IMR-90 (cell line): ENCODE measurements at regions not wholly inside any gene's neighbourhood (a gene's known extent, or its start where the extent isn't known, plus 50 kb on each side); places are given as distances from the start of the nearest gene placed in this dataset.

Source experiments
- ATAC-seq: fragments of 200-7000 bp; cut with Tn5 transposase; 2 replicates; pipeline ENCODE4 v1.9.1; 2020; ENCODE audit warnings: low read depth, mild to moderate bottlenecking, moderate library complexity
- BruUV-seq: library from RNA; stranded (reverse); fragments of 400-500 nt; replicated peaks from 2 replicates; lab custom pipeline; 2021; lab: Mats Ljungman, UMichigan
- CTCF ChIA-PET: fragments of 300-600 bp; formaldehyde crosslinking; extraction: SDS; loops from one replicate; lab custom pipeline; 2021; ENCODE audit warnings: antibody characterized with exemption; lab: Yijun Ruan, JAX
- POLR2A ChIA-PET: fragments of 300-600 bp; sonication (Branson Sonifier 250); formaldehyde crosslinking; loops from one replicate; lab custom pipeline; 2022; ENCODE audit warnings: antibody characterized with exemption; ENCODE audit not compliant: unreplicated experiment; lab: Charles Lee
- DNase-seq: peaks from one replicate; pipeline ENCODE4 v3.0.0; 2013
- H2AFZ ChIP-seq: replicated peaks from 2 replicates; pipeline ENCODE3; 2013; ENCODE audit warnings: low read length, mild to moderate bottlenecking; ENCODE audit not compliant: poor library complexity
- H2AK5ac ChIP-seq: 2 replicates; pipeline ENCODE4 v1.6.1; 2013; ENCODE audit warnings: low read depth, low read length, inconsistent platforms
- H2AK9ac ChIP-seq: replicated peaks from 2 replicates; pipeline ENCODE3; 2013; ENCODE audit warnings: mild to moderate bottlenecking, low read depth, low read length, moderate library complexity; ENCODE audit not compliant: poor library complexity
- H2BK120ac ChIP-seq: 2 replicates; pipeline ENCODE4 v1.6.1; 2013; ENCODE audit warnings: low read depth, low read length, inconsistent platforms
- H2BK15ac ChIP-seq: 3 replicates; pipeline ENCODE4 v1.6.1; 2013; ENCODE audit warnings: low read depth, low read length, inconsistent platforms
- H2BK20ac ChIP-seq: 2 replicates; pipeline ENCODE4 v1.6.1; 2013; ENCODE audit warnings: low read depth, mild to moderate bottlenecking, inconsistent platforms, low read length, moderate library complexity
- H2BK5ac ChIP-seq: 2 replicates; pipeline ENCODE4 v1.6.1; 2013; ENCODE audit warnings: mild to moderate bottlenecking, low read depth, low read length, inconsistent platforms; ENCODE audit not compliant: poor library complexity, severe bottlenecking
- H3K14ac ChIP-seq: replicated peaks from 2 replicates; pipeline ENCODE4 v1.6.1; 2013; ENCODE audit warnings: low read depth, low read length, inconsistent platforms
- H3K18ac ChIP-seq: 2 replicates; pipeline ENCODE4 v1.6.1; 2013; ENCODE audit warnings: low read depth, low read length, control low read depth
- H3K23ac ChIP-seq: 2 replicates; pipeline ENCODE4 v1.6.1; 2013; ENCODE audit warnings: low read depth, low read length, inconsistent platforms
- H3K27ac ChIP-seq: 2 replicates; pipeline ENCODE4 v1.5.1; 2013; ENCODE audit warnings: mild to moderate bottlenecking, control low read depth, low read length; ENCODE audit not compliant: insufficient read depth
- H3K27me3 ChIP-seq: 2 replicates; pipeline ENCODE4 v1.6.1; 2013; ENCODE audit warnings: low read length; ENCODE audit not compliant: control insufficient read depth, insufficient read depth
- H3K36me3 ChIP-seq: 2 replicates; pipeline ENCODE4 v1.6.1; 2013; ENCODE audit warnings: low read length, mixed read lengths; ENCODE audit not compliant: control insufficient read depth, insufficient read depth
- H3K4ac ChIP-seq: 2 replicates; pipeline ENCODE4 v1.6.1; 2013; ENCODE audit warnings: low read depth, low read length, inconsistent platforms
- H3K4me1 ChIP-seq: 2 replicates; pipeline ENCODE4 v1.6.1; 2013; ENCODE audit warnings: low read length, mixed read lengths; ENCODE audit not compliant: control insufficient read depth, insufficient read depth
- H3K4me2 ChIP-seq: 2 replicates; pipeline ENCODE4 v1.6.1; 2013; ENCODE audit warnings: low read depth, mild to moderate bottlenecking, control low read depth, low read length, moderate library complexity
- H3K4me3 ChIP-seq: 2 replicates; pipeline ENCODE4 v1.5.1; 2013; ENCODE audit warnings: low read depth, mild to moderate bottlenecking, control low read depth, low read length, moderate library complexity; ENCODE audit not compliant: insufficient read depth
- H3K56ac ChIP-seq: 2 replicates; pipeline ENCODE4 v1.6.1; 2013; ENCODE audit warnings: low read length, inconsistent platforms; ENCODE audit not compliant: insufficient read depth; ENCODE audit errors: extremely low read depth
- H3K79me1 ChIP-seq, 2 experiments: 2 replicates each; pipeline ENCODE4 v1.6.1; 2013; ENCODE audit warnings: low read length in 2 of 2, inconsistent platforms in 1 of 2, low read depth in 1 of 2
- H3K9ac ChIP-seq: 2 replicates; pipeline ENCODE4 v1.6.1; 2013; ENCODE audit warnings: low read depth, low read length, control low read depth
- H3K9me1 ChIP-seq: 2 replicates; pipeline ENCODE4 v1.6.1; 2013; ENCODE audit warnings: low read length, inconsistent platforms; ENCODE audit not compliant: insufficient read depth
- H3K9me3 ChIP-seq: 2 replicates; pipeline ENCODE4 v1.6.1; 2013; ENCODE audit warnings: low read length; ENCODE audit not compliant: control insufficient read depth, insufficient read depth
- H4K20me1 ChIP-seq: 2 replicates; pipeline ENCODE4 v1.6.1; 2013; ENCODE audit warnings: low read length, inconsistent platforms; ENCODE audit not compliant: insufficient read depth
- H4K5ac ChIP-seq: 2 replicates; pipeline ENCODE4 v1.6.1; 2013; ENCODE audit warnings: mild to moderate bottlenecking, low read depth, low read length, control low read depth
- H4K8ac ChIP-seq, 2 experiments: 2 replicates each; pipeline ENCODE4 v1.6.1; 2013; ENCODE audit warnings: low read depth in 2 of 2, low read length in 2 of 2, control low read depth in 1 of 2, inconsistent platforms in 1 of 2
- H4K91ac ChIP-seq: 2 replicates; pipeline ENCODE4 v1.6.1; 2013; ENCODE audit warnings: low read depth, low read length, inconsistent platforms; ENCODE audit not compliant: insufficient read depth
- BHLHE40 ChIP-seq: fragments of 150-350 bp; IDR thresholded peaks from 2 replicates; pipeline ENCODE4 v1.6.1; 2016; ENCODE audit warnings: mild to moderate bottlenecking, low read depth, low read length
- CEBPB ChIP-seq: IDR thresholded peaks from 2 replicates; pipeline ENCODE4 v1.6.1; 2012; ENCODE audit warnings: low read depth, low read length, improper control_type of control experiment
- CHD1 ChIP-seq: IDR thresholded peaks from 2 replicates; pipeline ENCODE4 v1.6.1; 2012; ENCODE audit warnings: low read depth, low read length, improper control_type of control experiment
- ELK1 ChIP-seq: fragments of 150-350 bp; IDR thresholded peaks from 2 replicates; pipeline ENCODE4 v1.6.1; 2016; ENCODE audit warnings: low read depth, mild to moderate bottlenecking, low read length, moderate library complexity, borderline replicate concordance
- FOS ChIP-seq: fragments of 150-350 bp; IDR thresholded peaks from 2 replicates; pipeline ENCODE4 v1.6.1; 2016; ENCODE audit warnings: low read depth, low read length
- MAFK ChIP-seq: IDR thresholded peaks from 2 replicates; pipeline ENCODE4 v1.6.1; 2012; ENCODE audit warnings: low read depth, low read length, improper control_type of control experiment
- MAZ ChIP-seq: IDR thresholded peaks from 2 replicates; pipeline ENCODE4 v1.6.1; 2012; ENCODE audit warnings: low read depth, mild to moderate bottlenecking, low read length, improper control_type of control experiment, moderate library complexity, borderline replicate concordance
- MXI1 ChIP-seq: IDR thresholded peaks from 2 replicates; pipeline ENCODE4 v1.6.1; 2012; ENCODE audit warnings: low read depth, mild to moderate bottlenecking, low read length, moderate library complexity, borderline replicate concordance
- NFE2L2 ChIP-seq: fragments of 150-350 bp; IDR thresholded peaks from 2 replicates; pipeline ENCODE4 v1.6.1; 2016; ENCODE audit warnings: low read depth, mild to moderate bottlenecking, low read length
- POLR2A ChIP-seq: IDR thresholded peaks from 2 replicates; pipeline ENCODE4 v1.6.1; 2012; ENCODE audit warnings: mild to moderate bottlenecking, low read depth, low read length
- RAD21 ChIP-seq: IDR thresholded peaks from 2 replicates; pipeline ENCODE4 v1.6.1; 2012; ENCODE audit warnings: low read length, improper control_type of control experiment
- RCOR1 ChIP-seq: IDR thresholded peaks from 2 replicates; pipeline ENCODE4 v1.6.1; 2012; ENCODE audit warnings: mild to moderate bottlenecking, low read length, improper control_type of control experiment; ENCODE audit not compliant: insufficient replicate concordance
- RFX5 ChIP-seq: IDR thresholded peaks from 2 replicates; pipeline ENCODE4 v1.8.0; 2012; ENCODE audit warnings: low read depth, mild to moderate bottlenecking, low read length, moderate library complexity
- WGBS, 2 experiments: methylation state at CpG; one replicate each; pipeline versions ENCODE4 v1.1.5 to v1.1.7; 2013; ENCODE audit warnings: missing lambda C conversion rate in 2 of 2; ENCODE audit not compliant: insufficient read length in 1 of 2; ENCODE audit errors: extremely low coverage in 2 of 2; 5-methylcytosine and 5-hydroxymethylcytosine counted together
- dilution Hi-C: fragments of 300-500 bp; cut with HindIII; formaldehyde crosslinking; loops from one replicate; pipeline ENCODE4 v1.14.3; 2018; ENCODE audit warnings: low sequenced_read_pairs; ENCODE audit not compliant: unreplicated experiment
- in situ Hi-C: fragments of 300-500 bp; cut with MboI; formaldehyde crosslinking; loops from 3 replicates; pipeline ENCODE4 v1.14.3; 2019; ENCODE audit warnings: low sequenced_read_pairs, inconsistent platforms, mixed read lengths
- intact Hi-C: fragments of 100-400 bp; cut with micrococcal nuclease; formaldehyde crosslinking; loops from 2 replicates; pipeline ENCODE4 v1.10.0; 2022
- TF ChIP-seq, protein P1 (sequence below): fragments of 150-350 bp; IDR thresholded peaks from 2 replicates; pipeline ENCODE4 v1.6.1; 2017; ENCODE audit warnings: mild to moderate bottlenecking, antibody characterized with exemption, low read length, low read depth

GRCh38 chr7:13359656-13360055 lies 629.8 kb downstream of the ETV1 start:
- POLR2A ChIA-PET, result no interaction called here
- H3K4ac ChIP-seq, result no peak overlapping the region
- no peak overlapping the region for H2AK9ac ChIP-seq
- no peaks in the 10 kb centered on the region for H3K9me1 ChIP-seq
- H4K8ac ChIP-seq, result no peak overlapping the region
- no peak overlapping the region for H3K4me3 ChIP-seq
- DNase-seq (no peak), ATAC-seq (no peak)
- H3K27me3 ChIP-seq, result no peaks in the 10 kb centered on the region
- no peaks in the 10 kb centered on the region for H3K4me1 ChIP-seq
- no peak overlapping the region for H3K56ac ChIP-seq
- H4K91ac ChIP-seq, result no peak overlapping the region
- BruUV-seq, result no TSS peak
- CTCF ChIA-PET, result no interaction called here
- no peak overlapping the region for H3K9ac ChIP-seq
- no peaks in the 10 kb centered on the region for H4K20me1 ChIP-seq
- H2AFZ ChIP-seq, result no peak overlapping the region
- H2BK15ac ChIP-seq, result no peak overlapping the region
- H3K9me3 ChIP-seq, result no peaks in the 10 kb centered on the region
- H2AK5ac ChIP-seq, result no peak overlapping the region
- no peak overlapping the region for H2BK120ac ChIP-seq
- dilution Hi-C loops (no loop called here), in situ Hi-C loops (no loop called here), intact Hi-C loops (no loop called here)
- no peaks in the 10 kb centered on the region for H3K79me1 ChIP-seq
- no peak overlapping the region for H3K23ac ChIP-seq
- H3K18ac ChIP-seq, result no peak overlapping the region
- H4K5ac ChIP-seq, result no peak overlapping the region
- H2BK20ac ChIP-seq, result no peak overlapping the region
- H3K27ac ChIP-seq, result no peak overlapping the region
- WGBS, 2 experiments, result no CpG with 5 or more reads among the region's 10 CpGs
- H3K36me3 ChIP-seq, result no peaks in the 10 kb centered on the region
- no peak overlapping the region for H2BK5ac ChIP-seq
- TF ChIP-seq MAFK (no peak), MXI1 (no peak), MAZ (no peak), RCOR1 (no peak), CHD1 (no peak), ELK1 (no peak), NFE2L2 (no peak), CEBPB (no peak), FOS (no peak), BHLHE40 (no peak), RFX5 (no peak), RAD21 (no peak), POLR2A (no peak)
- TF ChIP-seq, protein P1, sequence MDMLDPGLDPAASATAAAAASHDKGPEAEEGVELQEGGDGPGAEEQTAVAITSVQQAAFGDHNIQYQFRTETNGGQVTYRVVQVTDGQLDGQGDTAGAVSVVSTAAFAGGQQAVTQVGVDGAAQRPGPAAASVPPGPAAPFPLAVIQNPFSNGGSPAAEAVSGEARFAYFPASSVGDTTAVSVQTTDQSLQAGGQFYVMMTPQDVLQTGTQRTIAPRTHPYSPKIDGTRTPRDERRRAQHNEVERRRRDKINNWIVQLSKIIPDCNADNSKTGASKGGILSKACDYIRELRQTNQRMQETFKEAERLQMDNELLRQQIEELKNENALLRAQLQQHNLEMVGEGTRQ, result no peak
- no peak overlapping the region for H3K4me2 ChIP-seq
- H3K14ac ChIP-seq, result no peak overlapping the region
